Coronary artery (tissue), 2 donors: ENCODE measurements at regions not wholly inside any gene's neighbourhood (a gene's known extent, or its start where the extent isn't known, plus 50 kb on each side); places are given as distances from the start of the nearest gene placed in this dataset.

Experiments
- DNase-seq: peaks from one replicate; pipeline ENCODE4 v3.0.0-alpha.2; 2017; ENCODE audit warnings: low spot score
- H3K27ac ChIP-seq, 2 donors: fragments of 200-600 bp; sonication (generic); one replicate each; pipeline ENCODE4 v1.5.1; 2016 to 2019
- H3K4me3 ChIP-seq: fragments of 200-600 bp; sonication (generic); 2 replicates; pipeline ENCODE4 v1.5.1; 2016; ENCODE audit warnings: mild to moderate bottlenecking, moderate library complexity
- TF ChIP-seq, protein P1 (sequence below): fragments of 200-600 bp; sonication (generic); IDR thresholded peaks from one replicate; pipeline ENCODE4 v1.5.1; 2019; ENCODE audit warnings: antibody characterized with exemption

DNA sequence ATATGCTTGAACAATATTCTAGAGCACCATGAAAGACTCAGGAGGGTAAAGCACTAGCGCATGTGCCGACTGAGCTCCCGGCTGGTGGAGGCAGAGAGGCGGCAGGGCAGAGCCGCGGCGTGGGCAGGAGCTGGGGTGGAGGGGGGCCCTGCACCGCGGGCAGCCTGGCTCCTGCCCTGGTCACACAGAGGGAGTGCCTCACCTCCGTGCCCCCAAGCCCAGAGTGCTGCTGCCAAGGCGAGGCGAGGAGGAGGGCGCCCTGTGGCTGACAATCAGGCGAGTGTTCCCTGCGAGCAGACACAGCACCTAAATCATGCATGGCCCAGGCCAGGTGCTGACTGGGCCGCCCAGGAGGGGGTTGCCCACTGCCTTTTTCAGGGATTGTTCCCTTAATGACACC, 105.8 kb upstream of the TNRC6C start:
- DNase-seq = no peak
- Histone ChIP-seq H3K4me3 (no peak overlapping the region), H3K27ac (no peak overlapping the region)
- TF ChIP-seq, protein P1, sequence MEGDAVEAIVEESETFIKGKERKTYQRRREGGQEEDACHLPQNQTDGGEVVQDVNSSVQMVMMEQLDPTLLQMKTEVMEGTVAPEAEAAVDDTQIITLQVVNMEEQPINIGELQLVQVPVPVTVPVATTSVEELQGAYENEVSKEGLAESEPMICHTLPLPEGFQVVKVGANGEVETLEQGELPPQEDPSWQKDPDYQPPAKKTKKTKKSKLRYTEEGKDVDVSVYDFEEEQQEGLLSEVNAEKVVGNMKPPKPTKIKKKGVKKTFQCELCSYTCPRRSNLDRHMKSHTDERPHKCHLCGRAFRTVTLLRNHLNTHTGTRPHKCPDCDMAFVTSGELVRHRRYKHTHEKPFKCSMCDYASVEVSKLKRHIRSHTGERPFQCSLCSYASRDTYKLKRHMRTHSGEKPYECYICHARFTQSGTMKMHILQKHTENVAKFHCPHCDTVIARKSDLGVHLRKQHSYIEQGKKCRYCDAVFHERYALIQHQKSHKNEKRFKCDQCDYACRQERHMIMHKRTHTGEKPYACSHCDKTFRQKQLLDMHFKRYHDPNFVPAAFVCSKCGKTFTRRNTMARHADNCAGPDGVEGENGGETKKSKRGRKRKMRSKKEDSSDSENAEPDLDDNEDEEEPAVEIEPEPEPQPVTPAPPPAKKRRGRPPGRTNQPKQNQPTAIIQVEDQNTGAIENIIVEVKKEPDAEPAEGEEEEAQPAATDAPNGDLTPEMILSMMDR = no peak

DNA sequence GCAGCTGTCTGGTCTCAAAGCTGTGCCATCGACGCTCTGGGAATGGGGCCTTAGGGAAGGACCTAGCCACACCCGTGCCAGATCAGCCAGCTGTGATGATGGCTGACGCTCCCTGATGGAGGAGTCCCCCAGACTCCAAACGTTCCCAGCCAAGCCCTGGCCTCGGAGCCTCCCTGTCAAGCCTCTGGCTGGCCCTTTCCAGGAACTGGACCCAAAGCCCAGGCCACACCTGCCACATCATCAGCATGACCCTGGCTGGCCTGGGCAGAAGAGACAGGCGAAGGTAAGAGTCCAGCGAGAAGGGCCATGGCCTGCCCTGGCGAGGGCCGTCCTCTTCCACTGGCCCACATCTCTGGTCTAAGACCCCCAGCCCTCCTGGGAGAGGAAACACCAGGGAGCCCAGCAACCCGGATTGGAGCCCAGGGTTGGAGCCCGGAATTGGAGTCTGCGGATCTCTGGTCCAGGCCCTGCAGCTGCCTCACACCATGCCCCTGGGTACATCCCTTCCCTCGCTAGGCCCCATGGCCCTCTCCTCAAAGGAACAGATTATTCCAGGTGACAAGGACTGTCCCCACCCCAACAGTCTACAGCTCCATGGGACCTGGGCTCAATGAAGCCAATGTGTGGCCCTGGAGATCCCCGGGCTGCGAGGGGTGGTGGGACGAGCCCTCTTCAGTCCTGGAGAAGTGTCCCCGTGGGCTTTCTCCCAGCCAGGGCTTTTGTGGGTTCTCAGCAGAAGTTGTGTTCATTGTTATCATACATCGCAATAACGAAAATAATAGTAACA, 105.1 kb upstream of the TNRC6C start:
- TF ChIP-seq, protein P1 = no peak
- Histone ChIP-seq H3K27ac (no peak overlapping the region), H3K4me3 (no peak overlapping the region)
- no peak for DNase-seq

DNA sequence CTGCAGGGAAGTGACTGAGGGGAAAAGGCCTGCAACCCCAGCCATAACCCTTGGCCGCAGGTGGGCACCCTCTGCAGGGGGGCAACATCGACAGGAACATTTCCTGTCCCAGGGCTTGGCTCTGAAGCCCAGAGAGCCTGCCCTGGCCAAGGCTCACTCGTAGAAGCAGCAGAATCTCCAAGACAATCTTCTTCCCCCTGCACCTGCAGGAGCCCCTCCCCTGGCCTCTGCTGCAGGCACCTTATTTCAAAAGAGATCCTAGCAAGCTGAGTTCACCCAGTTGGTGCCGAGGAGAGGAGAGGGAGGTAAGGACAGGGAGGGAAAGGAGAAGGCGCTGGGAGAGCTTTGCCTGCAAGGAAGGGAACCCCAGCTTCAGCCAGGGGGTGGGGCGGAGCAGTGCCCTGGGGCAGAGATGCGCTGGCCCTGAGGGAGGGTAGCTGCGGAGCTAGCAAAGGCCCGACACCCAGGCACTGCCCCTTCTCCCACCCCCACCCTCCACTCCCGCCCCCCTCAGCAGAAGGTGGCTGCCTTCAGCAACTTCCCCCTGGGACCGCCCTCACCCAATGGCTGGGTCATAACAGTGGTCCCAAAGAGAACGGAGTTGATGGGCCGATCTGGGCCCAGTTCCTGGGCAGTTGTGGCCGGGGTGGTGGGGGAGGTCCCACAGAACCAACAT, 104.3 kb upstream of the TNRC6C start:
- H3K4me3 ChIP-seq = no peak overlapping the region
- no peak for DNase-seq
- no peak overlapping the region for H3K27ac ChIP-seq
- TF ChIP-seq, protein P1 = no peak

DNA sequence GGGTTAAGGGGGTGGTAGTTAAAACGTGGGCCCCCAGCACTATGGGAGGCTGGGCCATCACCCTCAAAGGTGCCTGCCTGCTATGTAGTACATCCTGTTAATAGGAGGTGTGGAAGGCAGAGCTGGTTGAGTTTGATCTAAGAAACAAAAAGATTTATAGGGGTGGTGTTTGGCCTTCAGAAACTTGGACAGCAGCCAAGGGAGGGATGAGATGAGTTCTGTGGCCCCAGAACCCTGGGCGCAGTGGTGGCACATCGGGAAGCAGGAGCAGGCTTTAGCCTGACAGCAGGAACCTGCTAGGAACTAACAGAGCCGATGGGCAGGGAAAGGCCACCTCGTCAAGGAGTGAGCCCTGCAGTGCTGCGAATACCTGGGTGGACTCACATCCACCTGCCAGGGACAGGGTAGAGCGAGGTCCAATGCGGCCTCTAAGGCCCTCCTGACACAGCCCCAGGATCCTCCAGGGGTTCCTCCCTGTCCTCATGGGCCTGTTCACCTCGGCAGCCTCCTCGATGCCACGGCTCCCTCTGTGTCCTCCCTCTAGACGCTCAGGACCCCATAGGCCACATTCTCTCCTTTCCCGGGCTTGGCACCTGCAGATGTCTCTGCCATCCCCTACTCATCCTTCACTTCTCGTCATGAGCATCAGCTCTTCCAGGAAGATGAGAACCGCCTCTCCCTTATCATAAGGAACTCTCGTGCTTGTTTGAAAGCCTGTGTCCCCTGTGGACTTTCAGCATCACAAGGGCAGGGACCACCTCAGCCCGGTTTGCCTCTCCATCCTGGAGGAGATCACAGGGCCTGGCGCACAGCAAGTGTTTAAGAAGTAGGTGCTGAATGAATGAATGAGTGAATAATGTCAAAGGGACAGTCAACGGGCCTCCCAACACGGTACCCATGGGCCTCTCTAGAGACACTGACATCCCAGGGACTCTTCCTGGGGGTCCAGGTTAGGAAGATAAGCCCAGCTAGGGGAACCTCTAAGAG, 103.5 kb upstream of the TNRC6C start:
- no peak for DNase-seq
- H3K27ac ChIP-seq = no peak overlapping the region
- TF ChIP-seq, protein P1 = no peak
- H3K4me3 ChIP-seq = no peak overlapping the region

DNA sequence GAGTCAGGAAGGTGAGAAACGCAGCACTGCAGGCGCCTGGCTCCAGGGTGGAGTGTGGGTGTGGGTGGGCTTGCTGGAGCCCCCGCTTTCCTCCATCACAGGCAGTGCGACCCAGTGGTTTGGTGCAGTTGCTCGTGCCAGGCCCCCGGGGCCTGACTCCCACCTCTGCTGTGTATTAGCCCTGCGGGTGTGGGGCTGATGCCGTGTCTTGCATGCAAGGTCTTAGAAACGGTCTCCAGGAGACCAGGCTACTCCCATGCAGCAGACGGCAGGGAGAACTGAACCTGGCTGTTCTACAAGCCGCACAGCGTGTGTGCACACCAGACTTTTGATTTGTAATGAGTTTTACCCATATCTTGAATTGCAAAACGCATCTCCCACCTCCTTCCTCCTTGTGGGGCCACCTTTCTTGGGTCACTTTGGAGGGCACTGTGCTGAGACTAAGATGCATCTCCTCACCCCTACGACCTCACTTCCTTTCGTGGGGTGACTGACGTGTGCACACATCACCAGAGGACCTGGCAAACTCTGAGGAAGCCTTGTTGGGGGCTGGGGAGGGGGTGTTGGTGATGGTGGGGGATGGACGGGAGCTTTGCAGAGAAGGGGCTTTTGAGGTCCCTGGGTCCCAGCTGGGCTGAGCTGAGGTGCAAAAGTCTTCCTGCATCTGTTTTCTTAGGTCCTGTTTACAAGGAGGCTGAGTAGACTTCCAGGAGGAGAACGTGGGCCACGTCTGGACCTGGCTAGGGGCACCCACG, 101.8 kb upstream of the TNRC6C start:
- DNase-seq = no peak
- TF ChIP-seq, protein P1 = no peak
- no peak overlapping the region for H3K27ac ChIP-seq
- no peak overlapping the region for H3K4me3 ChIP-seq

DNA sequence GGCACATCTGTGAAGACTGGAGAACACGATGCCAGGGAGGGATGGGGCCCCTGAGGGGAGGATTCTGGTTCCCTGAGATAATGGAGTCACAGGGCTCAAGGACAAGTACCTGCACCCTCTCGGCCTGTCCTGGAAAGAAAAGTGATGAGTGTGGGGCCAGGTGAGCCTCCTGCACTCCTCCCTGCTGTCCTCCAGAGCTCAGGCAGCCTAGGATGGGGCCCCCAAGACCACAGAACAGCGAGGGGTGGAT, 101.3 kb upstream of the TNRC6C start:
- TF ChIP-seq, protein P1 = no peak
- Histone ChIP-seq H3K4me3 (no peak overlapping the region), H3K27ac (no peak overlapping the region)
- no peak for DNase-seq
